Activated CD4-positive, alpha-beta T cell treated with anti-CD3 and anti-CD28 coated beads for 48 hours (primary cell): ENCODE measurements at regions not wholly inside any gene's neighbourhood (a gene's known extent, or its start where the extent isn't known, plus 50 kb on each side); places are given as distances from the start of the nearest gene placed in this dataset.

ENCODE experiments used
- DNase-seq: peaks from one replicate; pipeline ENCODE4 v3.0.0-alpha.2; 2020

DNA sequence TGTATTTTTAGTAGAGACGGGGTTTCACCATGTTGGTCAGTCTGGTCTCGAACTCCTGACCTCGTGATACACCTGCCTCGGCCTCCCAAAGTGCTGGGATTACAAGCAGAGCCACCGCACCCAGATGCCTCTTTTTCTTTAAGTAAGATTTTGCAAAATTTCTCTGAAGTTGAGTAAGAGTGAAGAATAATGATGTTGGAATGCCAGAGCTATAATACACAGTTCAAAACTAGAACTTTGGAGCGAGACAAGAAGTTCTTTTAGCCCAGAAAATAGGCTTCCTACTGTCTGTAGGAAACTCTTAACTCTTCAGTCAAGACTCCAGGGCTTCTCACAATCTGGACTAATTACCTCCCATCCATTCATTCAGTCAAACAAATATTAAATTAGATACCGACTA, 51.4 kb downstream of the MARCHF4 start:
- no peak for DNase-seq

DNA sequence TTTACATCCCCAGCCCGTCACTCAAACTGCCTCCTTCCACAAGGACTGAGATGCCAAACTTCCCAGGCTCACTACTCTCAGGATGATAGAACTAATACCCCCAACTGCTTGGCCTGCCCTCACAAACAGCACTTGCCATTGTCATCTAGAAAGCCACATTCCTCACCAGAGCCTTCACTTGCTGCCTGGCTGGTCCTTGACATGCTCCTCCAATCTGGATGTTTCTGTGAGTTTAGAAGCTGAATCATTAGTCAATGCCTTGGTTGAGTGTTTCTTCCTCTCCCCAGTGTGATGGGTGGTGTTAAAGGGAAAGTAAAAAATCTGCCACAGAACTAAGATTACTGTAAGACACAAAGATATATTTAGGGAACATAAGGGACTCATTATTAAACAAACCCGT, 52.5 kb downstream of the MARCHF4 start:
- no peak for DNase-seq

DNA sequence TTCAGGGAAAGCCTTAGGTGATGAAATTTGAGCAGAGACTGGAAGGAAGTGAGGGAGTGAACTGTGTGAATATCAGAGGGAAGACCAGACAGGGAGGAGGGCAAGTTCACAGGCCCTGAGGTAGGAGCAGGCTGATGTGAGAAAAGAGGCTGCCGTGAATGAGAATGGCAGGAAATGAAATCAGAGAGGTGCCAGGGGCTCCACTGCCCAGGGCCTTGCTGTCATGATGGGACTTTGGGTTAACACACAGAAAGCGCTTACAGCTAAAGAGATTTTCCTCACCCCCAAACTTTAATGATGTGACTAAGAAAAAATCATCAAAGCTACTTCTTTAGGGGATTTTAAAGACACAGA, 53.8 kb downstream of the MARCHF4 start:
- DNase-seq, result no peak

DNA sequence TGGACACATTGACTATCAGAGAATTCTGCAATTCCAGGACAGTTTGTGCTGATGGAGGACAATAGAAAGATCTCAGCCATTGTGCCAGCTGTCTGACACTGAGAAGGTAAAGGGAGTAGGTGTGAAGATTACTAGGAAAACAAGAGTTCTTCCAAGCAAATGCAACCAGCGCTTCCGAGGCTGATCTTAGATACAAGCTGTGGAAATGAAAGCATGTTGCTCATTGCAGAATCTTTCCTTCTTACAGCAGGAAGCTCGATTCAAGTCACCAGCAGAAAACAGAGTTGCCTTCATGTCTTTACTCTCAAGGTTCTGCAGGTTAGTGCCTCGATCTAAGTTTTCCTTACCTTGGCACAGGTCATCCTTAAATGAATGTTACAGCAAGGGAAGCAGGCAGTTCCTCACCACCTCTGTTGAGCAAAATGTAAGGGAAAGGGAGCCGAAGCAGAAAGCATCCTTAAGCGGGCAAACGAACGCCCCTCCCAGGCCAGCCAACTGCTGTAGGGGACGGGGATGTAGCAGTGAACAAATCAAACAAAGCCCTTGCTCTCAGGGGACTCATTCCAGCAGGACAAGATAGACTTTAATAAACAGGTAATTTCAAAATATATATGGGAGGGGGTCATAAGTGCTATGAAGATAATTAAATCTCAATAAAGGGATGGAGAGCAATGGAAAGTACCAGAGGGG, 54.3 kb downstream of the MARCHF4 start:
- DNase-seq, result no peak

DNA sequence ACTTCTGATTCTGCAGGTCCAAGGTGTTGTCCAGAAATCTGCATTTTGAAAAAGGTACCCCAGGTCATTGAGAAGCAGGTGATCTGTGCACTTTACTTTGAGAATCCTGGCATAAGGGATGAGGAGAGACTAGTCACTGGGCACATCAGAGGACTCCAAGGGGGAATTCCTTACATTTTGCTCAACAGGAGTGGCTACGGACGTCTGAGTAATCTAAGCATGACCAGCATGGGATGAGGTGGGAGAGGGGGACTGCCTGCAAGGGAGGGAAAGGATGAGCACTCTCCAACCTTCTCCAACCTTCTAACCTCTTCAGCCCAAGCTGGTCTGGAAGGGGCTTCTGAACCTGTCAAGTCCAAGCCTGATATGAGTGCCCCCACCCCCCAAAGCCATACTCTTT, 55.5 kb downstream of the MARCHF4 start:
- no peak for DNase-seq

DNA sequence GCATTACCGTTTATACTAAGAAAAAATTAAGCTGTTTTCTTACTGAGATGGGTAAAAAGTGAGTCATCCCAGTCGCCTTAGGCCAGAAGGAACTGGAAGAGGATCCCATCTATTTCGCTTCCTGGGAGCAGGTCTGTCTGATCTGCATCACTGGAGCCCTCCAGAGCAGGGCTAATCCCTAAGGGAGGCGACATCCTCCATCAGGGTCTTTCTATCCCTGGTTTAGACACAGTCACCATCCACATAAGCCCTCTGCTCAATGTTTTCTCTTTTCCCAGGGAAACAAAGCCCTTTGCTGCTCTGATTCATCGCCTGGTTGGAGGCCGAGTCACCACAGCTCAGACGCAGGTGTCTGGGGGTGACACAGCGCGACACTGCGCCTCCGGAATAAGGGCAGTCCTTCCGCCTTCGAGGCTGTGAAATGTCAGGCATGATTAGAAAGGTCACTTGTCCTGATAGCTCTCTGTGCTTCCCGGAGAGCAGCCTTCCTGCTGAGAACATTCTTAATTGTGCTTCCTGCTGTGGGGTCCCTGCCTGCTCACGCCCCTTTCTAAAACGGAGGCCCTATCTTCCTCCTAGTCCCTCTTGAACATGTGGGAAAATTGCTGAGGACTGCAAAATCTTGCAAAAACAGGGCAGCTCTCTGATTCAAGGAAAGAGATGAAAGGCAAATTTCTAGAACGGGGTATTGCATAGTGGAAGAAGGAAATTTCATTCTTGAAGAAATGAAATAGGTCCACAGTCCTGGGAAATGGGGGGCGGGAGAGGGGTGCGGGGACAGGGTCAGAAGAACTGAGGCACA, 56.3 kb downstream of the MARCHF4 start:
- peak; percentile 14 for DNase-seq

DNA sequence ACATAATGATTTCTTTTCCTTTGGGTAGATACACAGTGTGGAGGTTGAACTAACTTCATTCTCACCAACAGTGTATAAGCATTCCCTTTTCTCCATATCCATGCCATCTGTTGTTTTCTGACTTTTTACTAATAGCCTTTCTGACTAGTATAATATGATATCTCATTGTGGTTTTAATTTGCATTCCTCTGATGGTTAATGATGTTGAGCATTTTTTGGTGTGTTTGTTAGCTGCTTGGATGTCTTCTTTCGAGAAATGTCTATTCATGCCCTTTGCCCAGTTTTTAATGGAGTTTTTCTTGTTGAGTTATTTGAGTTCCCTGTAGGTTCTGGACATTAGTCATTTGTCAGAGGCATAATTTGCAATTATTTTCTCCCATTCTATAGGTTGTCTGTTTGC, 59.8 kb downstream of the MARCHF4 start:
- DNase-seq, result no peak

DNA sequence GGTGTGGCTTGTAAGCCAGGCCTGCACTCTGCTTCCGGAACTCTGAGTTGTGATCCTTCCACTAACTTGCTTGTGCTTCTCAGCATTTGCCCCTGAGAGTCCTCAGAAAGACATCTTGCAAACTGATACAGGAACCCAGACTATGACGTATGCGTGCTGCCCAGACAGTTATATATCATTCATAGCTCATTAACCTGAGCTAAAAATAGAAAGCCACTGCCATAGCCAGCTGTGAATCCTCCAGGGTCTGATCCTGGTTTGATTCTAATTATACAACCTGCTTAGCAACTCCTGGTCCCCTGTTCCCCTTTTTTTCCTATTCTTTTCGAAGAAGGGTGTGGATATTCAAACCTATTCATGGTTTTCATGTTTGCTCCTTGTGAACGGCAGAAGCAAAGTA, 63.7 kb downstream of the MARCHF4 start:
- no peak for DNase-seq

DNA sequence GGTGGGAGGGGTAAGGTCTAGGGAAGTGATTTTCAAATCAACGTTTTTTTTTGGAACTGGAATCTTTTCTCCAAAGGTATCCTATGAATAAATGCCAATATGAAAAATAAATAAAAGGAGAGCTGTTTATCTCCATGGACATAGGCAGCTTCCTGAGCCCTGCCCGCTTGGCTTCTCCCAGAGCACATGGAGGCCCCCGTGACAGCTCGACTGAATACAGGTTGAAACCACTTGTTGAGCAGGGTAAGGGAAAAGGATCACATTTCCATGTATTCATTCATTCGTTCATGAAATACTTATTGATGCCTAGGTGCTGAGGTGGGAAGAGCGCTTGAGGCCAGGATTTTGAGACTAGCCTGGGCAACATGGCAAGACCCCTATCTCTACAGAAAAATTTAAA, 64.8 kb downstream of the MARCHF4 start:
- DNase-seq, result no peak

DNA sequence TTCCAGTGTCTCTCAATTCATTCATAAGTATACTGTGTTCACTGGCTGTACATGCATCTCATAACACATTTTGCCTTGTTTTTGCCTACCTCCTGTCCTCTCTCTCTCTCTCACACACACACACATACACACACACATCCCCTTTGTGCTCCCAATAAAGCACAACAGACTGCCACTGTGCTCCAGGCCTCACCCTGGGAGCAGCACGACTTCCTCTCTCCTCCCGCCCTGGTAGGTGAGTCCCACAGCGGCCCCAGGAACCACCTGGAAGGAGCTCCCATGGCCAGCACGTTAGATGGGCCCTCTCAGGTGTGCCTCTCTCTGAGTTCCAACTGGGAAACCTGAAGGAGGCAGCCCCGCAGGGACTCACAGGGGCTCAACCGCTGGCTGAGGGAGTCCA, 65.4 kb downstream of the MARCHF4 start:
- DNase-seq, result no peak

DNA sequence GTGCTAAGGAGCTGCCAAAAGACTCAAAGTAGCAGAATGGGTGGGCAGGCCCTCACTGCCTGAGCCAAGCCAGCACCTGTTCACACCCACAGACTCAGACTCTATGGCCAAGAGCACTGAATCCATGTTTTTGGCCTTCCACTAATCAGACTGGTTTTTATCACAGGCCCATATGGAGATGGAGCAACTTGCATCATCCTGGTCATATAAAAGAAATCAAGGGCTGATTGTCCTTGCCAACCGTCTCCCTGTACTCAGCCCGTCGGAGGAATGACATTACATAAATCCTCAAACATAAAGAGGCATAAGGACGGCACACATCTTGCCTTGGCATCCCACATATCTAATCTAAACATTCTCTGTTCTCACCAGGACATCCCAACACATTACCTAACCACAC, 66.7 kb downstream of the MARCHF4 start:
- DNase-seq, result no peak

DNA sequence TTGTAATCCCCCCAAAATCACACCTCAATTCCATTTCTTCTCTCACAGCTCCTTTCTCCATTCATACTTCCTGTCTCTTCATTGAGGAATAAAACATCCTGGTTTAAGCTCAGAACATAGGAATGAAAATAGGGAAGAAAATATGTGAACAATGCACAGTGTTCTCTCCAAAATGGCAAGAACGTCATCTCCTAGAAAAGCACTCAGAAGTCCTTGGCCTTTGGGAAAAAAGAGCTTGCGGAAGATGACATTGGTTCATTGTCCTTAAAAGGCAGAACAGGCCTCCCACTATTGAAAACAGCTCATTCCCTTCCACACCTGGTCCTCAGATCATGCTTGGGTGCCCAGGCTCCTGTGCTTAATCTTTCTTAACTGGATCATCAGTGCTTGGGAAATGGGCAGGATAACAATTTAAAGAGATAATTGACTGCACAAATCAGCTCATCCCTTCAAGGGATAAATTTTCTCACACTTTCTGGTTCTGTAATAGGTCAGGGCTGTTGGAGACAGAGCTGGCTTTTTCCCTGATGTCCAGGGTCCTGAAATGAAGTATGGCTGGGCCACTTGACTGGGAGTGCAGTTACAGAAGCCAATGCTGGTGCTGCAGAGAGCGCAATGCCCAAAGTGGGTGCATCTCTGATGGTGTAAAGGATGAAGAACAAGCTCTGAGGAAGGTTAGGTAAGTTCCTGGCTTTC, 69.2 kb downstream of the MARCHF4 start:
- DNase-seq, result no peak

DNA sequence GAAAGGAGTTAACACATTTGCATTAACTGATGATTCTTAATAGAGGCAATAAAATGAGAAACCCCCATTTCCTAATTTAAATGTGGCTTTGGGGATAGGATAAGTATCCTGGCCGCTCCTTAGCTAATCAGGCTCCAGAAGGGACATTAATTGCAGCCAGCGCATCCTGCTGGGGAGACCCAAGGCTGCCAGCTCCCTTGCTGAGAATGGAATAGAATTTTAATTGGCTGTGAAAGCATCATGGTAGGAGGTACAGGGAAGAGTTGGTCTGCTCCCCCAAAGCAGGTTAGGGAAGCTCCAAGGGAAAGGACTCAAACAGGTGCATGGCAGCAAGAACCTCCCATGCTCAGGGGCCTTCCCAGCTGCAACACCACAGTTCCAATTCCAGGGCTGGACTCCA, 71.4 kb downstream of the MARCHF4 start:
- no peak for DNase-seq

DNA sequence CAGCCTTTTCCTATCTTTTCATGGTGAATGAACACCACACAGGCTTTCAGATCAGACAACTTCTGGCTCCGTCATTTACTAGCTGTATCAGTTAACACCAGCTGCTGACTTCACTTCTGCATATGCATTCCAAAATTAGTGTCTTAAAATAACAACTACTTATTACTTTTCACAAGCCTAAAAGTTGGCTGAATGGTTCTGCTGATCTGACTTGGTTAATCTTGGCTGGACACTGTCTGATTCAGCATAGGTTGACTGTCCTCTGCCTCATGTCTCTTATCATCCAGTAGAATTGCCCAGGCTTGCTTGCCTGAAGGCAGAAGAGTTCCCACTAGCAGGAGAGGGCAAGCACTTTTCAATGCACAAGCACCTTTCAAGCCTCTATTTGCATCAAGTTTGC, 72.7 kb downstream of the MARCHF4 start:
- no peak for DNase-seq

DNA sequence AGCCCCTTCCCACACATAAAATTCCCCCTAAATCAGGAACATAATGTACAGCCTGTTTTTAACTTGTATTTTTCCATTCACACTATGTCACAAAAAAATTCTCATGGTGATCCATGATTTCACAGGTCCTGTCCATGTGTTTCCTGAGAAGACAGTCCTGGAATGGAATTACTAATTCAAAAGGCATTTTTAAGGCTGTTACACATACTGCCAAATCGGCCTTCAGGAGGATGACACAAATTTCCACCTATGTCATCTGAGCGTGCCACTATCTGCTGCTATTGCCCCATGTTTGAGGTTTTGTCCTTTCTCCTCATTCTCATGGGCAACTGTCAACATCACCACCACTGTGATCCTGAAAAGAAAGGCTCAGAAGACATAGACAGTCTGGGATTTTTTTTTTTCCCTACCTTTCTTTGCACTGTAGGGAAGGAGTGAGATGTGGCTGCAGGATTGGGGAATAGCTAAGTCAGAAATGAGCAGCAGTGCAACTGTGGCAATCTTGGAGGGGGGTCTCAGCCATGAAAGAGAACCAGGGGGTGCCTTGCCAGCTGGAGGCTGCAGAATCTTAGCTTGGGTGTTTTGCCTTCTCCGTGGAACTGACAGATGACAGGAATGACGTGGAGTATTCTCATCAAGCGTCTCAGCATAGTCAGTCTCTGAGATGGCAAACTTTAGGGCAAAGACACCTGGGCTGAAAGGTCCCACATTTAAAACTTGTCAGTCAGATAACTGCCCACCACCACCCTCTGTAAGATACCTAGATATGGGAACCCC, 73.4 kb downstream of the MARCHF4 start:
- DNase-seq, result no peak

DNA sequence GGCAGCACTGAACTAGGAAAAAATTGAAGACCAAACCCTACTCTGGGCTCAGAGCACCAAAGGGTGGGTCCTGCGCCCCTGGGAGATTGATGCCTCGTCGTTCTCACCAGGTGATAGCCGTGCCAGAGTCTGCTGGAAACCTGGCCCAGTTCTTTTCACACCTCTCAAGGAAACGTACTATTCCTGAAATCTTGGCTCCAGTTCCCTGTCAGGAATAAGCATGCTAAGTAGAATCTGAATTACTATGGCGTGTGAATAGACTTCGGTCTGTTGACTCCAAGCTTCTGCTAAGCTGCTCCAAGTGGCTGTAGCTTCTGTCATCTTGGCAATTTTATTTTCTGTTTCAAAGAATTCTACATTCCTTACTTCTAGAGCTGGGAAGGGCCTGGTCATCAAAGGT, 75.4 kb downstream of the MARCHF4 start:
- DNase-seq, result no peak

DNA sequence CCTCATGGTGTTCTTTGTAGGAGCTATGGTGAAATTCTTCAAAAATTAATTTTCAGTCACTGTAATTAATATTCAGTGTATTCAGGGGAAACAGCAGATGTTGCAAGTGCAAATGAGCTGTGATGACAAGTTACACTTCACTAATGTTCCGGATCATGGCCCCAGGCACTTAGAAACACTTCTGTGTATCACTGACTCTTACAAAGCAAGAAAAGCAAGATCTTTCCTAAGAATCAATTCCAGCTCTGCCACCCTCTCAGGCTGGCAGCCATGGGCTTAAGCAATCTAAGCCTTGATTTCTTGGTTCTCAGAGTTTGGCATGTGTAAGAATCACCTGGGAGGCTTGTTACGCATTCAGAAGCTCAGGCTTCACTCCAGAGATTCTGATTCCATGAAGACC, 78.0 kb downstream of the MARCHF4 start:
- no peak for DNase-seq

DNA sequence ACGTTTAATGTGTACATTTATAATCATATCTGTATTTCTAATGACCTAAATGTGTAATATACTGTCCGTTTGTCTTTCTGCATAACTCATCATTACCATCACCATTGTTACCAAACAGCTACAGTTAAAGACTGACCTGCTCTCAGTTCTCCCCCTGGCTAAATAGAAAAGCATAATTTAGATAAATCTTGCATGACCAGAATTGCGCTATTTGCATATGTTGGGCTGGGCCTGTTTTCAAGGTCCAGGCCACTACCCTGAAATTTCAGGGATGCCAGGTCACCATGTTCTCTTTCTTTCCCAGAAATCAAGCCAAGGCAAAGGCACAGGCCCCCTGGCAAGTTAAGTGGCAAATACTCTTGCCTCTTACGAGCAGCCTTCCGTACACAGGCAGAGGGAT, 78.4 kb downstream of the MARCHF4 start:
- DNase-seq, result no peak

DNA sequence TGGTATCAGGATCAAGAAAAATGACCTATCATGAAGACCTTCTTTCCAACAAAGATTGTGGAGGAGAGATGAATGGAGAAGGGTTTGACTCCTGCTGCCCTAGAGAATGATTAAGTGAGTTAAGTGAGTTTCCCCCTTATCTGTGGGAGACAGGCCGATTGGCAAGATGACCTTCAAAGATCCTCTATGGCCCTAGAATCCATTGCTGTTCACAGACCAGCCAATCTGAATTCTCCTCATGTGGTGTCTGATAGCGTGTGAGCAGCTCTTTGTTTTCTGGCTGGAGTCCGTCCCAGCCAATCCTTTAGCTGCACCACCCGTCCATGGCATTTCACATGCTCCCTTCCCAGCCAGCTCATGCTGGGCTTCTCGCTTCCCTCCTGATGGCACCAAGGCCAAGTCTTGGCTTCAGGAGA, 79.4 kb downstream of the MARCHF4 start:
- no peak for DNase-seq

DNA sequence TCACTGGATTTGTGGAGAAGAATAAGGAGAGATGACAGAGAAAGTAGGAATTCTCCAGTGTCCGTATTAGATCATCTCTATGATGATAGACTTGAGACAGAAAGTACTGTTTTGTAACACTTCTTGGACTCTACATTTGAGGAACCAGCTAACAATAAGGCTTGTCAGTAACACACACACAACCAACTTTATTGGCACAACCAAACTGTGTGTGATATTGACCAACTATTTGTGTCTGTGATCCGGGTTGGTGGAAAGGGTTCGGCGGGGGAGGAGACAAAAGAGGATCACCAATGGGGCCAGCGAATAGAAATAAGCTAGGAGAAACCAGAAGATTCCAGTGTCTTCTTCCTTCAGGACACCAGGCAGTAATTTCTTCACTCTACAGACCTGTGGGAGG, 79.8 kb downstream of the MARCHF4 start:
- no peak for DNase-seq

DNA sequence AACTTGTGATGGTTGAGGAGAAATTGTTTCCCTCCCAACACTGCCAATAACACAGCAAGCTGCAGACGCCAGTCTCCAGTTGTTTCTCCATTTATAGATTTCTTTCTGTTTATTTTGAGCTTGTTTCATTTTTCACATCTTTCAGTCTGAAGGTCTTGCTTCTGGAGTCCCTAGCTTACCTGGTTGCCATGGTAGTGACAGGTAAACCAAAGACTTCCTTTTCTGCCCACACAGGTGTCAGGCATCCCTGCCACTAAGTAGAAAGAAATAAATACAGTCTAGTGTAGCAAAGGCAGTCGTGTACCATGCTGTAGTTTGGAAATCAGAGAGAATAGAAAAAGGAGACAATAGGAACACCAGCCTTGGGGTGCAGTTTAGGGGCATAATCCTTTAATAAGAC, 82.8 kb downstream of the MARCHF4 start:
- no peak for DNase-seq

DNA sequence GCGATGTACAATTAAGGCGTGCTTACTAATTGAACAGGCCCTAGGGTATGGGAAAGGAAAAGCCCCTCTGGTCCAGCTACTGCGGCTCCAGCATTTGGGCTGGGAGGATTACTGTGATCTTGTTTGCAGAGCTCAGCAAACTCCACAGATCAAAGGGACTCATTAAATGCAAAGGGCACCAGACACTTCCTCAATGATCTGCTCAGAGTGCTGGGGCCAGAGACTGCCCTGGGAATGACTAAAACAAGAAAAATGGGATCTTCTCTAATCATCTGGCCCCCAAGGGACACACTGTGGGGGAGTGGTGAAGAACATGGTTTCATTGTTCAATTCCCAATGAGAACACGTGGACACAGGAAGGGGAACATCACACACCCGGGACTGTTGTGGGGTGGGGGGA, 85.0 kb downstream of the MARCHF4 start:
- DNase-seq, result no peak

DNA sequence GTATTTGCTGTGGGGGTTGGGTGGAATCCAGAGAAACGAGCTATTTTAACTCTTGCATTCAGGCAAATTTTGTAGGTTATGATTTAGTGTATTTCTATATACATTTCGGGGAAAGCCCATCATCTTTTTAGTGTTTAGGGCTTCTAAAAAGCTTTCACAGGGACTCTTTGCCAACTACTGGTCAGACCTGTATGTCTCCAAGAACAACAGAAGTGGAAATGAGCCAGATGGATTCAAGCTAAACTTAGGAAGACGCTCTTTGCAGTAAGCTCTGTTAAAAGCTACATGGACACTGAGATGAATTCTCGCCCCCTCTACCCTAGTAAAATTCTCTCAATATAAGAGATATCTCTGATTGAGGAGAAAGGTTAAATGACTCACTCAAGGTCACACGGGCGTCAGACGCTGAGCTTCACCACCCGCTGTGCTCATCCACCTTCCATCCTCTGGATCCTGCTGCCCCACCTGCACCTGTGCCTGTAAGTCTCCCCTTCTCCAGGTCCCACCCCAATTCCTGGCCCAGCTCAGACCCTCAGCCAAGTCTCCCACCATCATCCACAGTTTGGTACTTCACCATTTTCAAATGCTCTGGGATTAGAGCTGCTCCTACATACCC, 85.6 kb downstream of the MARCHF4 start:
- no peak for DNase-seq
